ENCODE measurements at regions not wholly inside any gene's neighbourhood (a gene's known extent, or its start where the extent isn't known, plus 50 kb on each side); places are given as distances from the start of the nearest gene placed in this dataset.

- TF ChIP-seq CTCF (IDR thresholded peaks at IDR 0.05; ENCODE audit: low read depth, low read length, missing input control) (no peak), JUND (IDR thresholded peaks at IDR 0.05) (no peak), HNF4G (IDR thresholded peaks at IDR 0.05) (no peak), ATF3 (IDR thresholded peaks at IDR 0.05) (no peak)
Measured at GRCh38 chr5:164561933-164562872, 1056.8 kb downstream of the MAT2B start.

Measured in liver (tissue), 3 donors.